ENCODE measurements at regions not wholly inside any gene's neighbourhood (a gene's known extent, or its start where the extent isn't known, plus 50 kb on each side); places are given as distances from the start of the nearest gene placed in this dataset.

GRCh38 chr4:184879271-184879670 lies 53.5 kb upstream of the ACSL1 start:
- DNase-seq (ENCODE audit: low read depth), result no peak
- no peak for TF ChIP-seq CTCF (IDR thresholded peaks at IDR 0.05; ENCODE audit: insufficient read depth, low read depth, low read length, missing control alignments)
- no peak overlapping the region for H3K4me3 ChIP-seq (ENCODE audit: low read length)

- no peak overlapping the region for H3K4me3 ChIP-seq (ENCODE audit: low read length)
- TF ChIP-seq CTCF (IDR thresholded peaks at IDR 0.05; ENCODE audit: insufficient read depth, low read depth, low read length, missing control alignments), result no peak
- no peak for DNase-seq (ENCODE audit: low read depth)
Observed at GRCh38 chr4:184882276-184882675, 56.5 kb upstream of the ACSL1 start.

GRCh38 chr4:184883024-184883423 lies 57.3 kb upstream of the ACSL1 start:
- no peak for TF ChIP-seq CTCF (IDR thresholded peaks at IDR 0.05; ENCODE audit: insufficient read depth, low read depth, low read length, missing control alignments)
- no peak for DNase-seq (ENCODE audit: low read depth)
- no peak overlapping the region for H3K4me3 ChIP-seq (ENCODE audit: low read length)

GRCh38 chr4:184884883-184885282 lies 59.1 kb upstream of the ACSL1 start:
- H3K4me3 ChIP-seq (ENCODE audit: low read length), result no peak overlapping the region
- no peak for DNase-seq (ENCODE audit: low read depth)
- no peak for TF ChIP-seq CTCF (IDR thresholded peaks at IDR 0.05; ENCODE audit: insufficient read depth, low read depth, low read length, missing control alignments)

- no peak overlapping the region for H3K4me3 ChIP-seq (ENCODE audit: low read length)
- TF ChIP-seq CTCF (IDR thresholded peaks at IDR 0.05; ENCODE audit: insufficient read depth, low read depth, low read length, missing control alignments), result no peak
- DNase-seq (ENCODE audit: low read depth), result no peak
Observed at GRCh38 chr4:184885602-184886001, 59.8 kb upstream of the ACSL1 start.

- TF ChIP-seq CTCF (IDR thresholded peaks at IDR 0.05; ENCODE audit: insufficient read depth, low read depth, low read length, missing control alignments), result no peak
- H3K4me3 ChIP-seq (ENCODE audit: low read length), result no peak overlapping the region
- DNase-seq (ENCODE audit: low read depth), result no peak
Observed at GRCh38 chr4:184887333-184887732, 61.6 kb upstream of the ACSL1 start.

GRCh38 chr4:184887947-184888346 lies 62.2 kb upstream of the ACSL1 start:
- no peak for DNase-seq (ENCODE audit: low read depth)
- TF ChIP-seq CTCF (IDR thresholded peaks at IDR 0.05; ENCODE audit: insufficient read depth, low read depth, low read length, missing control alignments), result no peak
- H3K4me3 ChIP-seq (ENCODE audit: low read length), result no peak overlapping the region
